HCT116 (cell line): ENCODE measurements at regions not wholly inside any gene's neighbourhood (a gene's known extent, or its start where the extent isn't known, plus 50 kb on each side); places are given as distances from the start of the nearest gene placed in this dataset.

ENCODE experiments used
- ATAC-seq: fragments of 200-7000 bp; cut with Tn5 transposase; 2 replicates; pipeline ENCODE4 v1.9.1; 2020; ENCODE audit warnings: mild to moderate bottlenecking, moderate library complexity
- BruUV-seq: library from RNA; stranded (reverse); fragments of 400-500 nt; replicated peaks from 2 replicates; lab custom pipeline; 2021; lab: Mats Ljungman, UMichigan
- CTCF ChIA-PET: fragments of 300-600 bp; sonication (Branson Sonifier 250); formaldehyde crosslinking; loops from one replicate; lab custom pipeline; 2021; ENCODE audit warnings: antibody characterized with exemption; lab: Charles Lee
- POLR2A ChIA-PET: fragments of 300-600, 350-600 bp; sonication (Branson Sonifier 250); formaldehyde crosslinking; loops from one replicate; lab custom pipeline; 2021; ENCODE audit warnings: antibody characterized with exemption; lab: Charles Lee
- RAD21 ChIA-PET, 2 experiments: fragments of 300-600 bp; sonication (Branson Sonifier 250); formaldehyde crosslinking; loops; one replicate each; lab custom pipeline; 2023; ENCODE audit warnings: low total read pairs in 2 of 2; ENCODE audit not compliant: uncharacterized antibody in 2 of 2, unreplicated experiment in 2 of 2, low non-redundant PET in 1 of 2; lab: Charles Lee
- DNase-seq: peaks from one replicate; pipeline ENCODE4 v3.0.0-alpha.2; 2010; ENCODE audit warnings: low read depth, low spot score
- H2AFZ ChIP-seq: fragments of 200-600 bp; shearing (Covaris generic), sonication (generic); 2 replicates; pipeline ENCODE4 v1.6.1; 2017; ENCODE audit warnings: low read depth, mixed run types, mixed read lengths, antibody characterized with exemption, low read length; ENCODE audit not compliant: poor library complexity, severe bottlenecking
- H3K27ac ChIP-seq: 2 replicates; pipeline ENCODE4 v1.5.1; 2012; ENCODE audit warnings: low read depth, low read length
- H3K27me3 ChIP-seq: fragments of 200-600 bp; sonication (generic); 2 replicates; pipeline ENCODE4 v1.6.1; 2016; ENCODE audit warnings: mixed run types, low read length, mixed read lengths; ENCODE audit not compliant: insufficient read depth
- H3K36me3 ChIP-seq, 2 experiments: fragments of 200-500 bp in 1 of 2; fragments of 200-600 bp in 1 of 2; sonication (Bioruptor generic) in 1 of 2; sonication (generic) in 1 of 2; 2 replicates each; pipeline versions ENCODE4 v1.5.1 to v1.6.1; 2014 to 2016; ENCODE audit warnings: low read length in 2 of 2, inconsistent platforms in 1 of 2, mixed read lengths in 1 of 2, mixed run types in 1 of 2; ENCODE audit not compliant: insufficient read depth in 2 of 2, control insufficient read depth in 1 of 2
- H3K4me1 ChIP-seq, 2 experiments: fragments of 200-600 bp in 1 of 2; sonication (generic) in 1 of 2; 2 replicates each; pipeline versions ENCODE4 v1.5.1 to v1.6.1; 2012 to 2017; ENCODE audit warnings: low read length in 2 of 2, inconsistent platforms in 1 of 2, mild to moderate bottlenecking in 1 of 2, mixed read lengths in 1 of 2, mixed run types in 1 of 2, moderate library complexity in 1 of 2; ENCODE audit not compliant: insufficient read depth in 2 of 2, control insufficient read depth in 1 of 2
- H3K4me2 ChIP-seq: fragments of 200-600 bp; sonication (generic); 2 replicates; pipeline ENCODE4 v1.6.1; 2017; ENCODE audit warnings: mixed run types, low read length, mixed read lengths
- H3K4me3 ChIP-seq, 2 experiments: fragments of 200-600 bp in 1 of 2; sonication (generic) in 1 of 2; replicated peaks in 1 of 2; 2 replicates each; pipeline ENCODE4 v1.5.1; 2011 to 2016; ENCODE audit warnings: low read length in 2 of 2, control low read depth in 1 of 2, low read depth in 1 of 2, mild to moderate bottlenecking in 1 of 2, mixed read lengths in 1 of 2, mixed run types in 1 of 2
- H3K79me2 ChIP-seq: fragments of 200-600 bp; sonication (generic); 2 replicates; pipeline ENCODE4 v1.6.1; 2017; ENCODE audit warnings: mild to moderate bottlenecking, mixed run types, low read length, moderate library complexity, mixed read lengths; ENCODE audit not compliant: insufficient read depth
- H3K9ac ChIP-seq: fragments of 200-600 bp; sonication (generic); 2 replicates; pipeline ENCODE4 v1.6.1; 2016; ENCODE audit warnings: low read length, mixed read lengths
- H3K9me2 ChIP-seq: fragments of 200-600 bp; sonication (generic), shearing (Covaris generic); 2 replicates; pipeline ENCODE4 v1.6.1; 2017; ENCODE audit warnings: mixed run types, mild to moderate bottlenecking, moderate library complexity; ENCODE audit not compliant: insufficient read depth
- H3K9me3 ChIP-seq, 2 experiments: fragments of 200-500 bp in 1 of 2; fragments of 200-600 bp in 1 of 2; sonication (Bioruptor generic) in 1 of 2; sonication (generic) in 1 of 2; 2 replicates each; pipeline ENCODE4 v1.6.1; 2014 to 2017; ENCODE audit warnings: low read length in 2 of 2, mixed read lengths in 2 of 2, inconsistent platforms in 1 of 2, low read depth in 1 of 2, mild to moderate bottlenecking in 1 of 2, mixed run types in 1 of 2, moderate library complexity in 1 of 2; ENCODE audit not compliant: control insufficient read depth in 1 of 2, insufficient read depth in 1 of 2
- H4K20me1 ChIP-seq: fragments of 200-600 bp; sonication (generic), shearing (Covaris generic); 2 replicates; pipeline ENCODE4 v1.6.1; 2017; ENCODE audit warnings: mixed run types, mild to moderate bottlenecking, moderate library complexity; ENCODE audit not compliant: insufficient read depth
- ATF3 ChIP-seq: IDR thresholded peaks from 2 replicates; pipeline ENCODE4 v1.6.1; 2012
- CEBPB ChIP-seq: IDR thresholded peaks from 2 replicates; pipeline ENCODE4 v1.6.1; 2012; ENCODE audit warnings: low read depth
- EGR1 ChIP-seq: IDR thresholded peaks from 2 replicates; pipeline ENCODE4 v1.6.1; 2012; ENCODE audit warnings: low read depth
- ELF1 ChIP-seq: IDR thresholded peaks from 2 replicates; pipeline ENCODE4 v1.6.1; 2012; ENCODE audit warnings: low read depth, borderline replicate concordance
- EZH2 ChIP-seq: fragments of 200-600 bp; sonication (generic); IDR thresholded peaks from 2 replicates; pipeline ENCODE4 v1.6.1; 2017; ENCODE audit warnings: antibody characterized with exemption, mixed run types
- EZH2phosphoT487 ChIP-seq: fragments of 200-600 bp; IDR thresholded peaks from 2 replicates; pipeline ENCODE4 v1.6.1; 2018; ENCODE audit warnings: antibody characterized with exemption, borderline replicate concordance
- FOSL1 ChIP-seq: IDR thresholded peaks from 2 replicates; pipeline ENCODE4 v1.6.1; 2012; ENCODE audit warnings: low read depth
- JUND ChIP-seq: IDR thresholded peaks from 2 replicates; pipeline ENCODE4 v1.6.1; 2012
- MAX ChIP-seq: IDR thresholded peaks from 2 replicates; pipeline ENCODE4 v1.6.1; 2012
- POLR2A ChIP-seq: IDR thresholded peaks from 2 replicates; pipeline ENCODE4 v1.7.0; 2011; ENCODE audit warnings: borderline replicate concordance; ENCODE audit not compliant: insufficient read depth, insufficient read length; ENCODE audit errors: extremely low read depth
- POLR2AphosphoS5 ChIP-seq: IDR thresholded peaks from 2 replicates; pipeline ENCODE4 v1.6.1; 2011; ENCODE audit warnings: mild to moderate bottlenecking, low read depth, low read length, moderate library complexity
- REST ChIP-seq: IDR thresholded peaks from 2 replicates; pipeline ENCODE4 v1.6.1; 2012; ENCODE audit warnings: low read depth
- SP1 ChIP-seq: IDR thresholded peaks from 2 replicates; pipeline ENCODE4 v1.6.1; 2012; ENCODE audit warnings: low read depth
- SRF ChIP-seq: IDR thresholded peaks from 2 replicates; pipeline ENCODE4 v1.6.1; 2012; ENCODE audit warnings: low read depth
- TCF7L2 ChIP-seq: IDR thresholded peaks from 2 replicates; pipeline ENCODE4 v1.7.0; 2011; ENCODE audit warnings: borderline replicate concordance, inconsistent platforms; ENCODE audit not compliant: insufficient read depth, insufficient read length; ENCODE audit errors: extremely low read depth
- YY1 ChIP-seq: IDR thresholded peaks from 2 replicates; pipeline ENCODE4 v1.6.1; 2011; ENCODE audit warnings: low read length, low read depth, moderate library complexity, mild to moderate bottlenecking; ENCODE audit not compliant: insufficient replicate concordance; ENCODE audit errors: extremely low read depth
- ZBTB33 ChIP-seq: IDR thresholded peaks from 2 replicates; pipeline ENCODE4 v1.6.1; 2011; ENCODE audit warnings: mild to moderate bottlenecking, low read length, moderate library complexity; ENCODE audit not compliant: insufficient replicate concordance; ENCODE audit errors: extremely low read depth
- ZFX ChIP-seq: fragments of 450-650 bp; IDR thresholded peaks from 2 replicates; pipeline ENCODE4 v1.6.1; 2017
- ZNF274 ChIP-seq: fragments of 200-500 bp; sonication (Bioruptor generic); IDR thresholded peaks from 2 replicates; pipeline ENCODE4 v1.6.1; 2014; ENCODE audit warnings: mild to moderate bottlenecking, low read depth, low read length, inconsistent platforms
- intact Hi-C: fragments of 100-400 bp; cut with micrococcal nuclease; formaldehyde crosslinking; loops from 2 replicates; pipeline ENCODE4 v1.10.0; 2022

GRCh38 chr11:81916451-81916850 lies 817.2 kb downstream of the FAM181B start:
- H3K27me3 ChIP-seq: no peaks in the 10 kb centered on the region
- no peak for ATAC-seq
- no peaks in the 10 kb centered on the region for H3K9me2 ChIP-seq
- H4K20me1 ChIP-seq: no peaks in the 10 kb centered on the region
- no peak overlapping the region for H3K4me3 ChIP-seq
- TF ChIP-seq FOSL1 (no peak), YY1 (no peak), ZBTB33 (no peak), SRF (no peak), EZH2 (no peak), POLR2A (no peak), CEBPB (no peak), ZNF274 (no peak), TCF7L2 (no peak), ELF1 (no peak), EZH2phosphoT487 (no peak), ZFX (no peak), MAX (no peak), EGR1 (no peak), REST (no peak), ATF3 (no peak), JUND (no peak), POLR2AphosphoS5 (no peak), SP1 (no peak)
- peaks cover 0 to 9% of the 10 kb centered on the region in 2 experiments; a peak in 3 of 4 replicates for H3K9me3 ChIP-seq
- H3K27ac ChIP-seq: no peak overlapping the region
- H3K79me2 ChIP-seq: no peaks in the 10 kb centered on the region
- no peak for DNase-seq
- H3K4me2 ChIP-seq: no peak overlapping the region
- CTCF ChIA-PET: no interaction called here
- RAD21 ChIA-PET: no interaction called here
- H3K9ac ChIP-seq: no peak overlapping the region
- intact Hi-C loops: no loop called here
- no peaks in the 10 kb centered on the region for H3K36me3 ChIP-seq
- no peaks in the 10 kb centered on the region for H3K4me1 ChIP-seq
- POLR2A ChIA-PET: no interaction called here
- H2AFZ ChIP-seq: no peak overlapping the region
- BruUV-seq: no TSS peak
